Breast epithelium (tissue), 3 donors: ENCODE measurements at regions not wholly inside any gene's neighbourhood (a gene's known extent, or its start where the extent isn't known, plus 50 kb on each side); places are given as distances from the start of the nearest gene placed in this dataset.

Source experiments
- POLR2AphosphoS5 ChIP-seq, 3 donors: sonication (generic); formaldehyde crosslinking; IDR thresholded peaks; one replicate each; pipeline ENCODE4 v1.6.1; 2017; ENCODE audit warnings: antibody characterized with exemption in 3 of 3
- TF ChIP-seq, protein P1 (sequence below), 3 donors: fragments of 450-650 bp; IDR thresholded peaks; one replicate each; pipeline ENCODE4 v1.5.1; 2016 to 2017; ENCODE audit warnings: antibody characterized with exemption in 3 of 3, mild to moderate bottlenecking in 3 of 3, moderate library complexity in 3 of 3

DNA sequence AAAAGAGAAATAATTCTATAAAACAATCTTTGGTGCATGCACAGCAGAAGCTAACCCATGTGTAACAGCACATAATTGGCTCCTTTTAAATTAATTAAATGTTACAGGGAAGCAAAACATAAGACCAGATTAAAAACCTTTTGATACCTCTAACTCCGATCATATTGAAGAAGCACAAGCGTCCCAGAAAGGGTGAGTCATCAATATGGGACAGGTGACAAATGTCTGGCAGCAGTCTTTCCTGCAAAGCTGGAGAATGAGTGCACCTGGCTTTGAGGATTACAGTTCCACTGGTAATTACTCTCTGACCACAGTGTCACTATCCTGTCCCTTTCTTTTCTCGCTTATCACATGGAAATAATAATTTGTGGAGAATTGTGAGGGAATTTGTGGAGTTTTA is 94.6 kb downstream of the FAM9B start:
- no peak for TF ChIP-seq POLR2AphosphoS5 (IDR thresholded peaks at IDR 0.05)
- TF ChIP-seq, protein P1, sequence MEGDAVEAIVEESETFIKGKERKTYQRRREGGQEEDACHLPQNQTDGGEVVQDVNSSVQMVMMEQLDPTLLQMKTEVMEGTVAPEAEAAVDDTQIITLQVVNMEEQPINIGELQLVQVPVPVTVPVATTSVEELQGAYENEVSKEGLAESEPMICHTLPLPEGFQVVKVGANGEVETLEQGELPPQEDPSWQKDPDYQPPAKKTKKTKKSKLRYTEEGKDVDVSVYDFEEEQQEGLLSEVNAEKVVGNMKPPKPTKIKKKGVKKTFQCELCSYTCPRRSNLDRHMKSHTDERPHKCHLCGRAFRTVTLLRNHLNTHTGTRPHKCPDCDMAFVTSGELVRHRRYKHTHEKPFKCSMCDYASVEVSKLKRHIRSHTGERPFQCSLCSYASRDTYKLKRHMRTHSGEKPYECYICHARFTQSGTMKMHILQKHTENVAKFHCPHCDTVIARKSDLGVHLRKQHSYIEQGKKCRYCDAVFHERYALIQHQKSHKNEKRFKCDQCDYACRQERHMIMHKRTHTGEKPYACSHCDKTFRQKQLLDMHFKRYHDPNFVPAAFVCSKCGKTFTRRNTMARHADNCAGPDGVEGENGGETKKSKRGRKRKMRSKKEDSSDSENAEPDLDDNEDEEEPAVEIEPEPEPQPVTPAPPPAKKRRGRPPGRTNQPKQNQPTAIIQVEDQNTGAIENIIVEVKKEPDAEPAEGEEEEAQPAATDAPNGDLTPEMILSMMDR (IDR thresholded peaks at IDR 0.05): no peak
